Fibroblast of skin of back (primary cell): ENCODE measurements at regions not wholly inside any gene's neighbourhood (a gene's known extent, or its start where the extent isn't known, plus 50 kb on each side); places are given as distances from the start of the nearest gene placed in this dataset.
"Not testable (repeated sequence)": the region's sequence is repeated elsewhere in the genome, so short reads cannot be mapped to it uniquely, and the experiment has no call there.

Experiments used
- DNase-seq: peaks from one replicate; pipeline ENCODE4 v3.0.0-alpha.2; 2013

DNA sequence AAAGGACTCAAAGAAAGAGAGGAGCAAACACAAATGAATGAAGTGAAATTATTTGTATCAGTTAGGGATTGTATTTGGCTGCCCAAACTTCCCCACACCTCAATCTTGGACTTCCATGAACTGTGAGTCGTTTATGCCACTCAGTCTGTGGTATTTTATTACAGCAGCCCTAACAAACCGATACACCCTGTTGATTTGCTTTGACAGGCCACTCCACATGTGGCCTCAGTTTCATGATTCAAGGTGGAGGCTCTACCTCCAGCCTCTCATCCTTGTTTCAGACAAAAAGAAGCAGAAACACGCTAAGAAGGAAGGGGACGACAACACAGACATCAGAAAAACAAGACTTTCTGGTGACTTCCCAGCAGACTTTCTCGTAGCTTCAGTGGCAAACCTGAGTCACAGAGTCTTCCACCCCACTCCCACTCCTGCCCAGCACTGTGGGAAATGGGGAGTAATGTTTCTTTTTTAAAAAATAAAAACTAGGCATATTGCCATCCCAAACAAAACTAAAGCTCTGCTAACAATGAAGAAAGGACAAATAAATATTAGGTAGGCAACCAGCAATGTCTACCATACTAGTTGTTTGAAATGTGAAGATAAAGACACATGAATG lies 52.2 kb upstream of the ABCA1 start:
- no peak for DNase-seq

DNA sequence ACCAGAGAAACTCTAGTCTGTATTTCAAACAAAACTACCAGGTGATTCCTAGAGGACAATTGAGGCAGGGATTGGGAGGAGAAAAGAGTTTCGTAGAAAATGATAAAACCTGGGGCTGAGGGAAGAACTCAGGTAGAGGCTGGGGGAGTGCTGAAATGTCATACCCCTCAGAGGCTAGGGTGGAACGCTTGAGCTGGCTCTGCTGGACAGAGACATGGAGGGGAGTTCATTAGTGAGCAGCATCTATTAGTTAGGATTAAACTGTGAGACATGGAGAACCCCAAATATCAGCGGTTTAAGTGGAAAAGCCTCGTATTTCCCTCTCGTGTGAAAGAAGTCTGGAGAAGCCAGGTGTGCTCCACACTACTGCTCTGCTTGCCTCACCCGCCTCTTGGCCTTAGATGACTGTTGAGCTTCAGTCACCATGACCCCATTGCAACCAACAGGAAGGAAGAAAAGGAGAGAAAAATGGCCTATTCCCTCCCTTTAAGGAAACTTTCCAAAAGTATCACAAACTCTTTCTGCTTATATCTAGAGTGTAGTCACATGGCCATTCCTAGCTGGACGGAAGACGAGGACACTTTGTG lies 53.7 kb upstream of the ABCA1 start:
- no peak for DNase-seq

DNA sequence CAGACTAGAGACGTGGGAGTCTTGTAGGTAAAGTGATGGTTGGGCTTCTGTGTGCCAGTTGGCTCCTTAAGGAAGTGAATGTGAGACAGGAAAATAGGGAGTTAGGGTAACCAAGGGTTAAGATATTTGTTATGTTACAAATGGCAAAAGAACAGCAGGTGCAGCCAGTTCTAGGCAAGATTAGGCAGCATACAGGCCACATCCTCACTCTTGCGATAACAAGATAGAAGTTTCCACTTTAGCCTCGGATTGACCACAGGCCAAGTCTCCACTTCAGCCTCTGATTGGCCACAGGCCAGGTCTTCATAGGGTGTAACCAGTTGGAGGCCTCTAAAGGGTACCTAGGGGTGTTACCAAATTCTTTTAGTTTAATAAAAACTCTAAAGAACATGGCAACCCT lies 54.6 kb upstream of the ABCA1 start:
- DNase-seq: no peak

DNA sequence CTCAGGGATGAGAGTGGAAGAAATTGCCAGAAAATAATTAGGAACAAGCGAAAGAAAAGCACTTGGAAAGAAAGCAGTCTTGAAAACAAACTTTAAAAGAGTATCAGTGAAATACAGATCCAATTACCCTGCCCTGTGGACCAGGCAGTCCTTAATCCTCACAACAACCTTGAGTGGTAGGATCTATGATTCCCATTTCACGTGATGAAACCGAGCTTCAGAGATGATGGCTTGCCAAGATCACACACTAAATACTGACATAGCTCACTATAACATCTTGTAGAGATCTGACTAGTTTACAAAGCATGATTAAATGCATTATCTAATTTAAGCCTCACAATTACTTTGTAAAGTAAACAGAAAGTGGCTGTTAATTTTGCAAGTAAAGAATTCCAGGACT lies 55.5 kb upstream of the ABCA1 start:
- no peak for DNase-seq

DNA sequence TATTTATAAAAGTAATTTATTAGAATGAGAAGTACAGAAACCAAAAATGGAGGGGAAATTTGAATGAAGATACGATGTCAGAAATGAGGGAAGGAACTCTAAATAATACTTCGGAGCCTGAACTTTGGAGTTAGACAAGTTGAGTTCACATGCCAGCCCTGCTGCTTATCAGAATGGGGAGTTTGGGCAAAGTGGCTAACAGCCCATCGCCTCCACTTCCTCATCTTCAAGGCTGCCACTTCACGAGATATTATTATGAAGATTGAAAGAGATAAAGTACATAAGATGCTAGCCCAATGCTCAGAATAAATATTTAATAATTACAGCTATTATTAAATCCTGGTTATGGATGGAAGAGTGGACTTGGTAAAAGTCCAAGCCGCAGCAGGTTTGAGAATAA lies 56.2 kb upstream of the ABCA1 start:
- DNase-seq: no peak

DNA sequence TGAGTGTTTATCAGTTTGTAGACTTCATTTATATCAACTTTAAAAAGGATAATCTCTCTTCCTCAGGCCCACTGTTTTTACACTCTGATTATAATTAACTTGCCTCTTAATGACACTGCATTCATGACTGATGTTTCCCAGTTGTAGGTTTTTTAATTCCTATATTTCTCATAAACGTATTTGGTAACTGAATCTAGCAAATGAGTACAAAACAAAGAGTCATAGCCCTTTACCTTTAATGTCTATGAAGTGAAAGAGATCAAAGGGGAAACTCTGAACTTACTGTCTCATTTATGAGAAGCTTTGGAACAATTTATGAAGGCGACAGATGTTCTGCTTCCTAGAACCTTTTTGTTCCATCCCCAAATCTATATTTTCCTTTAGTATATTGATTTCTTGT lies 56.6 kb upstream of the ABCA1 start:
- no peak for DNase-seq

DNA sequence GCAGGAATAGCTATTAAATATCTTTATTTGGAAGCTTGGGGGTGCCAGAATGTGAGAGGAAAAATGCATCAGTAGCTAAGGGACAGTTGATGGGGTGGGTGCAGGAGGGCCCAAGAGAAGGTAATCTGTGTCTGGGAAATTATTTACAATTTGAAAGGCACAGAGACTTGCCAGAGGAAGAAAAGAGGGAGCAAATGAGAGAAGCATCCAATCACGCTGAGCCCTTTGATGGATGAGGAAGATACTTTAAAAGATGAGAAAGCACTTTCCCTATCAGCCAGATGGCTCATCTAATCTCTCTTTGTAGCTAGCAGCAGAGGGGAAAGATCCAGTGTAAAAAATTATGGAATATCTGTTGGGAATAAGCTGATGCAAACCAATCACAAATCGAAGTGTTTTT lies 57.0 kb upstream of the ABCA1 start:
- no peak for DNase-seq

DNA sequence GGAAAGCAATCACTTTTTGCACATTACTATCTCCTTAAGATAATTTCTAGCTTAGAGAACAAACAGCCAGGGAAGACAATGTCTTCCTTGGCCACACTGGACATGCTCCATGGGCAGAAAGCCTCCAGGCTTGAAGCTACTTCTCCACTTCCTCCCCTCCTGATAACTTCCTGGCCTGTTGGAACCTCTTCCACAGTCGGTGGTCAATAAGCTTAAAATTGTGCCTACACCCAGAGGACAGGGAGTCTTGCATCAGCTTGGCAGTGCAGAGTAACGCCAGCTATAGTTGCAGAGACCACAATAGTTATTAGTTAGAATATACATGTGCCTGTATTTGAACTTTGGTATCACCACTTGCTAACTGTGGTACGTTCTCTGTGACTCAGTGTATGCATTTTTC lies 58.1 kb upstream of the ABCA1 start:
- DNase-seq: no peak

DNA sequence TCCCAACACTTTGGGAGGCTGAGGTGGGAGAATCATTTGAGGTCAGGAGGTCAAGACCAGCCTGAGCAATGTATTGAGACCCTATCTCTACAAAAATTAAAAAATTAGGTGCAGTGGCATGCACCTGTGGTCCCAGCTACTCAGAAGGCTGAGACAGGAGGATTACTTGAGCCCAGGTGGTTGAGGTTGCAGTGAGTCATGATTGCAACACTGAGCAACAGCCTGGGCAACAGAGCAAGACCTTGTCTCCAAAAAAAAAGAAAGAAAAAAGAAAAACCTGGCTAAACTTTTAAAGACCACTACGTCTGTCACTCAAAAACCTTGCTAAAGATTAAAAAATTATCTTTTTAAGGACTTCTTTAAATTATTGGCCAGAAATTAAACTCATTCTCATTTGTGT lies 59.8 kb upstream of the ABCA1 start:
- no peak for DNase-seq

DNA sequence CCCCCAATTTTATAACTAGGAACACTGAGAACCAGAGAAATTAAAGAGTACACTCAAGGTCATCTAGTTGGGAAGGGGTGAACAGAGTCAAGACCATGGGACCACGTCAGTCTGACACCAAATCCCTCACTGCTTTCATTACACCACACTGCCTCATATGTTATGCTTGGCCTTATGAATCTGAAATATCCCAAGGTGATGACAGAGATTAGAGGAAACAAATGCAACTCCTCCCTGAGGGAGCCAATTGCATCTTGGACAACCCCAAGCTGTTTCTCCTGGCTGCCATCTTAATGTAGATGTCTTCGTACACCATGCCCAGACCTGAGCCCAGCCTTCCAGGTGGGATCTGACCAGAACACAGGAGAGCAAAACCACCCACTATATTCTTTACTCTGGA lies 60.6 kb upstream of the ABCA1 start:
- DNase-seq: no peak

DNA sequence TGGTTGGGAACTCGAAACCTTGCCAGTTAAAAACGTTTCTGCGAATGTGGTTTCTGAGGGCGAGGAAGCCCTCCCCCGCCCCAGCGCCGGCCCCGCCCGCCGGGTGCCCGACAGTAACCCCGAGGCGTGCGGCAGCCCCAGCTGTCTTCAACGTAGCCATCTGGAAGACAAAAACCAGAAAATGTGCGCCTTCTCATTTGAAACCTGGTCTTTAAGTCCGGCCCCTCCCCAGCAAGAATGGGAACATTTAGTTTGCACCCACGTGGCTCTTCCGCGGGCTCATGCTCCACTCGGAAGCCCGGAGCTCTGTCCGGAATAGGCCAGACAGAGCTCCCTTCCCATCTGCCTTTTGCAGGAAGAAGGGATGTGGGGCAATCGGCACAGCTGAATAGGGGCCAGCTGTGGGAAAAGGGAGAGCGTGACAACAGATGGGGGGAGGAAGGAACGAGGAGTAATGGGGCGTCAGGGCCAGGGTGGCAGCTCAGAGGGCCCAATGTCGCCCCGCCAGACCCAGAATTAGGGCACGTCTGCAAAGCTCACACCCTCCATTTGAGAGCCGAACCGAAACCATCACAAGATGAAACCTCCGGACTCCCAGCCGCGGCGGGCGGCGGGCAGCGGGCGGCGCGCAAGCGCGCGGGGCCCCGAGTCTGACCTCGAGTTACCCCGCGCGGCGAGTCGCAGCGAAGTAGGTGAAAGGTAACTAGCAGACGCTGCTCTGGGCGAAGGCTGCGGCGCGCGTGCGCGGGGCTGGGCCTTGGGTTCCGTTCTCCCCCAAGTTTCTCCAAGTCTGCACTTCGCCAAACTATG lies 63.4 kb upstream of the ABCA1 start:
- peak; percentile 85 for DNase-seq

DNA sequence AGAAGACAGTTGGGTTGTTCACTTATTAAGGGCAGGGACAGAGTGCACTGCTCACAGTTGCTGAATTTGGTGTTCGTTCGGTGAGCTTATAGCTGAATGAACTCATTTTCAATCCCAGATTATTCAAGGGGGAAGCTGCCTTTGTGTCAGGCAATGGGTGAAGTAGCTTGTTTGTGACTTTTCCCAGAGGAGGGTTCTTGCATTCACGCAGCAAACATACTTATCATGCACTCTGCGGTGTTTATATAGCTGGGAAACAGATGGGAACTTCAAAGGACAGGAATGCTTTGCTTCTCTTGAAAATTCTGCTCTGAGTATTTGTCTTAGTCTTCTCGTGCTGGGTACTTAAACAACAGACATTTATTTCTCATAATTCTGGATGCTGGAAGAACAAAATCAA lies 64.7 kb upstream of the ABCA1 start:
- DNase-seq: peak; percentile 75

DNA sequence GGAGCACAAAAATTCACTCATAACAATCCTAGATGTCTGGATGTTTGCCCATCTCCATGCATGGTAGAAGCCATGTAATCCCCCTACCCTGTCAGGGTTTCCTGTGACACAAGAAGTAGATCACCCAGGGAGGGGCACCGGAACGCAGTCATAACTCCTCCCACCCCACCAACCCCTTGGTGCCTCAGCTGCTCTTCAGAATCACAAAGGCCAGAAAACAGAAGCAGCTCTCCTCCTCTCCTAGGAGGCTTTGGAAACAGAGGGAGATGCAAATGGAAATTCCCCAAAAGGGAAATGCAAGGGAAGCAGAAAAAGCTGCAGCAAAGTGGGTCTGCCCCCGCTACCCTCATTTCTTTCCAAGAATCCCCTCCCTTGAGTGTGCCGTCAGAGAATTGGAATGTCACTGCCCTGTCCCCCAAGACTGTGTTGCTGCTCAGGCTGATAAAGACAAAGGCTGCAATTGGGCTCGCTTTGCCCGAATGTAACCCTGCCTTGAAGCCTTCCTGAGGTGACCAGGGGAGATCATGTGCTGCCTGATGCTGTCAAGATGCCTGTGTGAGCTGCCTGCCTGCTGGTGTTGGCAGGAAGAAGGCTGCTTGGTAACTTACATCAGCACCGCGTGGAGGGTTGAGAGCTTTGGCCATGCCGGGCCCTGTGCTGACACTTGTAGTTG lies 65.5 kb upstream of the ABCA1 start:
- DNase-seq: peak; percentile 94

DNA sequence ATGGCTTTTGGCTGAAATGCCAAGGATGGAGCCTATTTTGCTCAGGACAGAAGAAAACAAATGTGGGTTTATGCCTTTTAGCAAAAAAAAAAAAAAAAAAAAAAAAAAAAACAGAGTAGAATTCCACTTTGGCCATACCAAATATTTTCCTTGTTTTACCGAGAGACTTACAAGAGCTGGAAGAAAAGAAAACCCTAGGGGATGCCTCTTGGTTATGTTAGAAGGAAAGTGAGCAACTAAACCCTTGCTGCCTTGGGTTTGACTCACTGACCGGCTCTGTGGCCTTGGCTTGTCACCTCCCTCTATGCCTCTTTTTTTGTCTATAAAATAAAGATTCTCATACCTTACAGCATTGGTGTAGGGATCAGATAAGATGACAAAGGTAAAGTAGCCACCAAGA lies 69.6 kb upstream of the ABCA1 start:
- peak; percentile 57 for DNase-seq

DNA sequence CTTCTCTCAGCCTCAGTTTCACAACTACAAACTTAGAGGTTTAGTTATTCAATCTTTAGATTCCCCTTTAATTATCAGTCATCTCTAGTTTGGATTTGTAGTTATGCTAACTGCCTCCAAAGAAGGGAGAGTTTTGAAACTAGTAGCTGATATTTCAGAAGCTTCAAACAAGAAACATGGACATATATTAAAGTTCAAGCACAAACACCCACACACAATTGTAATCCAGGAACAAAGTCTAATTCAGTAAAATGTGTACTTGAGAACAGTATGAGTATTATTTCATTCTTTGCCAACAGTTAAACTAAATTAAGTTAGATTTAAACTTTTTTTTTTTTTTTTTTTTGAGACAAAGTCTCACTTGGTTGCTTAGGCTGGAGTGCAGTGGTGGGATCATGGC lies 71.2 kb upstream of the ABCA1 start:
- no peak for DNase-seq

DNA sequence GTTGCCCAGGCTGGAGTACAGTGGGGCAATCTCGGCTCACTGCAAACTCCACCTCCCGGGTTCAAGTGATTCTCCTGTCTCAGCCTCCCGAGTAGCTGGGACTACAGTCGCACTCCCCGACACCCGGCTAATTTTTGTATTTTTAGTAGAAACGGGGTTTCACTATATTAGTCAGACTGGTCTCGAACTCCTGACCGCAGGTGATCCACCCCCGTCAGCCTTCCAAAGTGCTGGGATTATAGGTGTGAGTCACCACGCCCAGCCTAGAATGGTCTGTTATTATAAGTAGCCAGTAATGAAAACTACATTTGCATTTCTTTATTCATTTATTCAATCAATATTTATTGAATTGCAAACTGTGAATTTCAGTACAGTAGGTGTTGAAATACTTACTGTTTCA lies 72.6 kb upstream of the ABCA1 start:
- DNase-seq: not testable (repeated sequence)

DNA sequence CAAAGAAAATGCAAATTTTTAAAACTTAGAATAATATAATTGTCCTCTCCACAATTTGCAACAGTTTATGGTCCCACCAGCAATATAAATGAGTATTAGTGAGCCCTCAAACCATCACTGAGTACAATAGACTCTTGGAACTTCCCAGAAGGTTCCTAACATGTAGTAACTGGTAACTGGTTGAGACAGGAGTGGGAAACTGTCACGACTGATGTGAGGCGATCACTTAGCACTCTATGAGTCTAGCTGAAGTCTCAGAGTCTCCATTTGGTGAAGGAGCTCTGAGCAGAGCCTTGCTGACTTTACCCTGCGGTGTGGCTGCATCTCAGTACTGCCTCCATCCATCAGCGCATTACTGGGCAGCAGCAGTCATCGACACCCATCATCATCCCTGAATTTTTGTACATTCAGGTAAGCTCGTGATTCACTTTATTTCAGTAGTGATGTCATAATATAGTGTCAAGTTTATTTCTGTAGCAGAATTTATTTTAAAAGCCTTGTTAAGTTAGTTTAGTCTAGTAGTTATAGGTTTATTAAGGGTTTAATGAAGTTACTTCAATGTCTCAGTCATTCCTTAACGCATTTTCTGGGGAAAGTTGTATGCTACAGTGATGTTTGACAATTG lies 76.6 kb upstream of the ABCA1 start:
- no peak for DNase-seq

DNA sequence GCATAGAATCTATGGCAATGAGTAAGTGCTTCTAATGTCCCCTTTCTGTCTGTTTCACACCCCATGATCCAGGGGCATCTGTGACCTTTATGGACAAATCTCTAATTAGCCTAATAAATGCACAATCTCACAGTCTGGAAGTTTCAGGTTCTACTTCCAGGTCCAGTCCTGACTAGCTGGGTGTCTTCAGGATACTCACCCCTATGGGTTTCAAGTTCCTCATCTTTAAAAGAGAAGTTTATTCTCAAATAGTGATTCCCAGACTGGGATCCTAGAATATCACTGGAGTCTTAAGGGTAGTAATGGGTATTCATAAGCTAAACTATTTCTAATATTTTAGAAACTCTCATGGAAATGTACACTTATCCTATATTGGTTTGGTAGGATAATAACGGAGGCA lies 77.2 kb upstream of the ABCA1 start:
- no peak for DNase-seq

DNA sequence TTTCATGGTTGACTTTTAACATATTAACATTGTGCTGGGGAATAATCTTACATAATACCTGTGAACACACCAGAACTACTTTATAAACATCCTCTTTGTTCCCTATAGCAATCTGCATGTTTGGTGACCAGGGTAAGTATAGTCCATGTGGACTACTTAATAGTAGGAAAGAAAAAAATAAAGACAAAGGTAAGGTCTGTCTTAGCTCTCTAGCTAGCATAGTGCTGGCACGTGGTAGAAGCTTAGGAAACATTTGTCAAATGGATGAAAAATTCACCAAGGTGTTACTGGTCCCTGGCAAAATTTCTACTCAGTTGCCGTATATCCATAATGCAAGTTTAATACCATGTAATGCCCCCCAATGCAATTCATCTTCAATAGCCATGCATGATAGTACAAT lies 78.6 kb upstream of the ABCA1 start:
- no peak for DNase-seq

DNA sequence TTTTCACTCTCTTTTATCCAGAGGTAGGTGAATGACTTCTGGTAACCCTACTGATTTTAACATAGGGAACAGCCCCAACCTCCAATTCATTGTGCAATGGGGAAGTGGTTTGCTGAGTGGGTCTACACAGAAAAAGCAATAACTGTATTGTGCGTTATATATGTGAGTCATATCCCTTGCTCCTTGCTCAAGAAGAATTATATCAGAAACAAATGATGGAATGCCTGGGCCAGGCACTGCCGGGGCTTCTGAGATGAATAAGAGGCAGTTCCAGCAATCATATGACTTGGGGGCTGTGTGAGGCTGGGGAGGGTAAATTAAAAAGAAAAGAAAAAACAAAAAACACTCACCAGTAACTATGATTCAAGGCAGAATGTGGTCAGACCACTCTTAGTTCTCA lies 79.2 kb upstream of the ABCA1 start:
- DNase-seq: peak; percentile 91

DNA sequence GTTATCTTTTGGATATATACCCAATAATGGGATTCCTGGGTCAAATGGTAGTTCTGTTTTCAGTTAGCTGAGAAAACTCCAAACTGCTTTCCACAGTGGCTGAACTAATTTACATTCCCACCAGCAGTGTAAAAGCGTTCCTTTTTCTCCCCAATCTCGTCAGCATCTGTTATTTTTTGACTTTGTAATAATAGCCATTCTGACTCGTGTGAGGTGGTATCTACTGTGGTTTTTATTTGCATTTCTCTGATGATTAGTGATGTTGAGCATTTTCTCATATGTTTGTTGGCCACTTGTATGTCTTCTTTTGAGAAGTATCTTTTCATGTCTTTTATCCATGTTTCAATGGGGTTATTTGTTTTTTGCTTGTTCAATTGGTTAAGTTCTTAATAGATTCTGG lies 82.1 kb upstream of the ABCA1 start:
- peak; percentile 58 for DNase-seq

DNA sequence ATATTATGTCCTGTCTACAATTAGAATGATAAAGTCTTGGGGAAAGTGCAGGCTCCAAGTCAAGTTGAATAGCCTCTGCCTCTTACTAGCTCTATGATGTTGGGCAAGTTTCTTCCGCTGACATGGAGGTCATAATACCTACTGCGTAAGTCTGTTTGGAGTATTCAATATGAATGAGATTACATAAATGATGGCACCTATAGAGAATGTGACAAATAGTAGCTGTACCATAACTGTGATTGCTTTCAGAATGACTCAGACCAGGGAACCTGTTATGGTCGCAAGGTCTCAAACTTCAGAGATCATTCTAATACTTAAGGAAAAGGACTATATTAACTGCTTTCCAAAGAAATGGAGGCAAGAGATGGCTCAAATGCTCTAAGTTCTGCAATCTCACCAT lies 94.0 kb upstream of the ABCA1 start:
- no peak for DNase-seq

DNA sequence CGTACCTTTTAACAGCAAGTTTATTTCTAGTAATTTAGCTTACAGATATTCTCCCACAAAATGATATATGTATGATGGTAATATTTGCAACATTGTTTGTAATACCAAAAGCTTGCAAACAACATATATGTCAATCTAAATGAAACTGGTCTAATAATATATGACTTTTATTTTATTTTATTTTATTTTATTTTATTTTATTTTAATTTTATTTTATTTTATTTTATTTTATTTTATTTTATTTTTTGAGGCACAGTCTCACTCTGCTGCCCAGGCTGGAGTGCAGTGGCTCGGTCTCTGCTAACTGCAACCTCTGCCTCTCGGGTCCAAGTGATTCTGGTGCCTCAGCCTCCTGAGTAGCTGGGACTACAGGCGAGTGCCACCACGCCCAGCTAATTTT lies 94.6 kb upstream of the ABCA1 start:
- DNase-seq: not testable (repeated sequence)
